ENCODE measurements at regions not wholly inside any gene's neighbourhood (a gene's known extent, or its start where the extent isn't known, plus 50 kb on each side); places are given as distances from the start of the nearest gene placed in this dataset.

- Histone ChIP-seq H3K9me3 (ENCODE audit: low read depth) (no peaks in the 10 kb centered on the region), H3K27ac (no peak overlapping the region), H3K79me2 (no peaks in the 10 kb centered on the region), H3K27me3 (no peaks in the 10 kb centered on the region), H3K4me3 (no peak overlapping the region), H3K9me2 (replicated peaks; ENCODE audit: insufficient read depth) (no peaks in the 10 kb centered on the region), H3K36me3 (replicated peaks; ENCODE audit: insufficient read depth, low read depth) (no peaks in the 10 kb centered on the region), H2AFZ (no peak overlapping the region), H3K4me2 (no peak overlapping the region), H4K20me1 (ENCODE audit: insufficient read depth, poor library complexity, severe bottlenecking) (no peaks in the 10 kb centered on the region), H3K4me1 (ENCODE audit: insufficient read depth) (no peaks in the 10 kb centered on the region)
- TF ChIP-seq EZH2 (IDR thresholded peaks at IDR 0.05; ENCODE audit: borderline replicate concordance) (no peak), CTCF (IDR thresholded peaks at IDR 0.05; ENCODE audit: poor library complexity) (no peak), EZH2phosphoT487 (IDR thresholded peaks at IDR 0.05; ENCODE audit: low read depth, severe bottlenecking, unreplicated experiment) (no peak)
- no peak for DNase-seq (ENCODE audit: low spot score)
- 57% methylated on average over 3 of the region's 3 CpGs for WGBS (ENCODE audit: low lambda C conversion rate, missing lambda C conversion rate)
Observed at GRCh38 chrX:20454117-20454516, 187.4 kb upstream of the RPS6KA3 start.

DNA sequence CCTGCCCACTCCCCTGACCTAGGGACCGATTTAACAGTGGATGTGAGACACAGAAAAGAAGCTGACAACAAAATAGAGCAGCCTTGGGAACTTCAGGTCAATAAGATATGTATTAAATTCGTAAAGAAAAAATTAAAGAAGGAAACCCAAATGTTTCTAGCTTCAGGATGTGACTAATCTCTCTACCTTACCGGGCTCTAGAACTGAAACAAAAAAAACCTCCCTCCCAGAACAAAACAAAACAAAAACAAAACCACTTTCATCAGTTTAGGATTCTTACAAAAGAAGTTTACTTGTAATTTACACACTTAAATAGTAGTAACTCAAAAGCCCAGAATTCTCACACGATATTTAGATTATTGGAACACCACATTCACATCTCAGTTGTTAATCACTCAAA is 185.8 kb upstream of the RPS6KA3 start:
- no peak for DNase-seq (ENCODE audit: low spot score)
- Histone ChIP-seq H3K79me2 (no peaks in the 10 kb centered on the region), H3K27ac (no peak overlapping the region), H3K9me2 (replicated peaks; ENCODE audit: insufficient read depth) (no peaks in the 10 kb centered on the region), H3K4me3 (no peak overlapping the region), H3K4me1 (ENCODE audit: insufficient read depth) (no peaks in the 10 kb centered on the region), H2AFZ (no peak overlapping the region), H3K4me2 (no peak overlapping the region), H3K27me3 (no peaks in the 10 kb centered on the region), H3K9me3 (ENCODE audit: low read depth) (no peaks in the 10 kb centered on the region), H3K36me3 (replicated peaks; ENCODE audit: insufficient read depth, low read depth) (no peaks in the 10 kb centered on the region), H4K20me1 (ENCODE audit: insufficient read depth, poor library complexity, severe bottlenecking) (no peaks in the 10 kb centered on the region)
- TF ChIP-seq EZH2phosphoT487 (IDR thresholded peaks at IDR 0.05; ENCODE audit: low read depth, severe bottlenecking, unreplicated experiment) (no peak), CTCF (IDR thresholded peaks at IDR 0.05; ENCODE audit: poor library complexity) (no peak), EZH2 (IDR thresholded peaks at IDR 0.05; ENCODE audit: borderline replicate concordance) (no peak)
- WGBS (ENCODE audit: low lambda C conversion rate, missing lambda C conversion rate) = 67% methylated on average over 4 of the region's 4 CpGs

DNA sequence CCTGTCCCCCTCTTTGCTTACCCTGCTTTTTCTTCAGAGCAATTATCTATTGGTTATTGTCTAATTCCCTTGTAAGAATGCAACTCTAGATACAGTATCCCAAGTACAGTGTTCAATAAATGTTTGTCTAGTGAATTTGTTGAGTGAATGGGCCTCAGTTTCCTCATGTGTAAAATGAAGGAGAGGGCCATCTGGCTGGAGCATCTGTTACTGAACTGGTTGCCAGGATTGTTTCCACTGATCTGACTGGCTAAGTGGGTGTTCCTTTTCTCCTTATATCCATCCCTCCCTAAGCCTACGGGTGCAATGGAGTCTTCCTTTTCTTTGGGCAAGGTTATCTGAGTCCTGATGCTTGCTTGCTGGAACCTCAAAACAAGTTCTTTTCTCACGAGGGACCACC is 185.2 kb upstream of the RPS6KA3 start:
- WGBS (ENCODE audit: low lambda C conversion rate, missing lambda C conversion rate) = 67% methylated on average over 2 of the region's 2 CpGs
- Histone ChIP-seq H3K9me2 (replicated peaks; ENCODE audit: insufficient read depth) (no peaks in the 10 kb centered on the region), H2AFZ (no peak overlapping the region), H3K36me3 (replicated peaks; ENCODE audit: insufficient read depth, low read depth) (no peaks in the 10 kb centered on the region), H3K9me3 (ENCODE audit: low read depth) (no peaks in the 10 kb centered on the region), H3K79me2 (no peaks in the 10 kb centered on the region), H4K20me1 (ENCODE audit: insufficient read depth, poor library complexity, severe bottlenecking) (no peaks in the 10 kb centered on the region), H3K4me2 (no peak overlapping the region), H3K4me1 (ENCODE audit: insufficient read depth) (no peaks in the 10 kb centered on the region), H3K27me3 (no peaks in the 10 kb centered on the region), H3K4me3 (no peak overlapping the region), H3K27ac (no peak overlapping the region)
- no peak for DNase-seq (ENCODE audit: low spot score)
- TF ChIP-seq EZH2 (IDR thresholded peaks at IDR 0.05; ENCODE audit: borderline replicate concordance) (no peak), EZH2phosphoT487 (IDR thresholded peaks at IDR 0.05; ENCODE audit: low read depth, severe bottlenecking, unreplicated experiment) (no peak), CTCF (IDR thresholded peaks at IDR 0.05; ENCODE audit: poor library complexity) (no peak)

GRCh38 chrX:20445109-20445508 is 178.4 kb upstream of the RPS6KA3 start:
- no peak for DNase-seq (ENCODE audit: low spot score)
- no peak overlapping the region for H3K27ac ChIP-seq
- H4K20me1 ChIP-seq (ENCODE audit: insufficient read depth, poor library complexity, severe bottlenecking) = no peaks in the 10 kb centered on the region
- no peak for TF ChIP-seq EZH2phosphoT487 (IDR thresholded peaks at IDR 0.05; ENCODE audit: low read depth, severe bottlenecking, unreplicated experiment)
- TF ChIP-seq CTCF (IDR thresholded peaks at IDR 0.05; ENCODE audit: poor library complexity) = no peak
- no peaks in the 10 kb centered on the region for H3K9me2 ChIP-seq (replicated peaks; ENCODE audit: insufficient read depth)
- no peaks in the 10 kb centered on the region for H3K79me2 ChIP-seq
- H2AFZ ChIP-seq = no peak overlapping the region
- no peak overlapping the region for H3K4me3 ChIP-seq
- H3K27me3 ChIP-seq = no peaks in the 10 kb centered on the region
- H3K4me1 ChIP-seq (ENCODE audit: insufficient read depth) = no peaks in the 10 kb centered on the region
- no peaks in the 10 kb centered on the region for H3K36me3 ChIP-seq (replicated peaks; ENCODE audit: insufficient read depth, low read depth)
- H3K9me3 ChIP-seq (ENCODE audit: low read depth) = no peaks in the 10 kb centered on the region
- 70% methylated on average over 2 of the region's 2 CpGs for WGBS (ENCODE audit: low lambda C conversion rate, missing lambda C conversion rate)
- no peak overlapping the region for H3K4me2 ChIP-seq

All from hepatocyte (in vitro differentiated cells).